ENCODE measurements at regions not wholly inside any gene's neighbourhood (a gene's known extent, or its start where the extent isn't known, plus 50 kb on each side); places are given as distances from the start of the nearest gene placed in this dataset.
"Not testable (repeated sequence)": the region's sequence is repeated elsewhere in the genome, so short reads cannot be mapped to it uniquely, and the experiment has no call there.

- CTCF ChIA-PET: no interaction called here
- H3K27me3 Mint-ChIP-seq: no peaks in the 10 kb centered on the region
These were observed 115.6 kb upstream of the DIAPH2 start for GRCh38 chrX:96569034-96569433.

GRCh38 chrX:96575011-96575410 is 109.6 kb upstream of the DIAPH2 start:
- Mint-ChIP-seq H3K27ac (no peak overlapping the region), H3K36me3 (ENCODE audit: low read depth) (no peaks in the 10 kb centered on the region), H3K4me3 (no peak overlapping the region), H3K9me3 (no peaks in the 10 kb centered on the region), H3K27me3 (no peaks in the 10 kb centered on the region), H3K4me1 (no peaks in the 10 kb centered on the region)
- DNase-seq: no peak
- CTCF ChIA-PET: no interaction called here
- POLR2A ChIA-PET: no interaction called here

More at GRCh38 chrX:96569034-96569433, 115.6 kb upstream of the DIAPH2 start:
- DNase-seq: no peak
- POLR2A ChIA-PET: no interaction called here
- H3K9me3 Mint-ChIP-seq: no peaks in the 10 kb centered on the region
- H3K4me3 Mint-ChIP-seq: no peak overlapping the region
- no peaks in the 10 kb centered on the region for H3K4me1 Mint-ChIP-seq
- H3K36me3 Mint-ChIP-seq (ENCODE audit: low read depth): no peaks in the 10 kb centered on the region
- no peak overlapping the region for H3K27ac Mint-ChIP-seq

- Mint-ChIP-seq H3K36me3 (ENCODE audit: low read depth) (no peaks in the 10 kb centered on the region), H3K27me3 (no peaks in the 10 kb centered on the region), H3K9me3 (no peaks in the 10 kb centered on the region), H3K27ac (no peak overlapping the region), H3K4me3 (no peak overlapping the region), H3K4me1 (no peaks in the 10 kb centered on the region)
- ChIA-PET POLR2A (no interaction called here), CTCF (no interaction called here)
- DNase-seq: no peak
These were observed 108.3 kb upstream of the DIAPH2 start for GRCh38 chrX:96576368-96576767.

- H3K27me3 Mint-ChIP-seq: no peaks in the 10 kb centered on the region
- no peak overlapping the region for H3K27ac Mint-ChIP-seq
- H3K9me3 Mint-ChIP-seq: no peaks in the 10 kb centered on the region
- no peaks in the 10 kb centered on the region for H3K36me3 Mint-ChIP-seq (ENCODE audit: low read depth)
- CTCF ChIA-PET: no interaction called here
- no peaks in the 10 kb centered on the region for H3K4me1 Mint-ChIP-seq
- no peak overlapping the region for H3K4me3 Mint-ChIP-seq
- POLR2A ChIA-PET: no interaction called here
- DNase-seq: no peak
These were observed 105.9 kb upstream of the DIAPH2 start for GRCh38 chrX:96578781-96579180.

GRCh38 chrX:96579252-96579651 is 105.4 kb upstream of the DIAPH2 start:
- H3K36me3 Mint-ChIP-seq (ENCODE audit: low read depth): no peaks in the 10 kb centered on the region
- no peak overlapping the region for H3K4me3 Mint-ChIP-seq
- no peak overlapping the region for H3K27ac Mint-ChIP-seq
- ChIA-PET CTCF (no interaction called here), POLR2A (no interaction called here)
- no peaks in the 10 kb centered on the region for H3K27me3 Mint-ChIP-seq
- no peaks in the 10 kb centered on the region for H3K4me1 Mint-ChIP-seq
- H3K9me3 Mint-ChIP-seq: no peaks in the 10 kb centered on the region
- no peak for DNase-seq

- H3K27me3 Mint-ChIP-seq: no peaks in the 10 kb centered on the region
- no peak overlapping the region for H3K27ac Mint-ChIP-seq
- CTCF ChIA-PET: no interaction called here
- no peak for DNase-seq
- no peaks in the 10 kb centered on the region for H3K9me3 Mint-ChIP-seq
- no peak overlapping the region for H3K4me3 Mint-ChIP-seq
- no peaks in the 10 kb centered on the region for H3K36me3 Mint-ChIP-seq (ENCODE audit: low read depth)
- POLR2A ChIA-PET: no interaction called here
- H3K4me1 Mint-ChIP-seq: no peaks in the 10 kb centered on the region
These were observed 94.2 kb upstream of the DIAPH2 start for GRCh38 chrX:96590403-96590802.

- POLR2A ChIA-PET: interaction anchor here (0.6 kb wide), 1 partner anchor 18 kb away, joined by 3 read pairs; no protein-coding TSS in a partner anchor
- H3K4me3 Mint-ChIP-seq: no peak overlapping the region
- CTCF ChIA-PET: interaction anchor here (0.6 kb wide), 1 partner anchor 25 kb away, joined by 3 read pairs; no protein-coding TSS in a partner anchor
These were observed 93.2 kb upstream of the DIAPH2 start for GRCh38 chrX:96591421-96591820.

GRCh38 chrX:96597847-96598246 is 86.8 kb upstream of the DIAPH2 start:
- H3K9me3 Mint-ChIP-seq; H3K27me3 Mint-ChIP-seq; CTCF ChIA-PET; H3K4me1 Mint-ChIP-seq; H3K36me3 Mint-ChIP-seq (ENCODE audit: low read depth); H3K27ac Mint-ChIP-seq; H3K4me3 Mint-ChIP-seq; DNase-seq; POLR2A ChIA-PET: not testable (repeated sequence)

More at GRCh38 chrX:96591421-96591820, 93.2 kb upstream of the DIAPH2 start:
- no peaks in the 10 kb centered on the region for H3K27me3 Mint-ChIP-seq
- no peaks in the 10 kb centered on the region for H3K9me3 Mint-ChIP-seq
- H3K4me1 Mint-ChIP-seq: no peaks in the 10 kb centered on the region
- no peak overlapping the region for H3K27ac Mint-ChIP-seq
- H3K36me3 Mint-ChIP-seq (ENCODE audit: low read depth): no peaks in the 10 kb centered on the region
- DNase-seq: no peak

GRCh38 chrX:96611619-96612362 is 72.9 kb upstream of the DIAPH2 start:
- POLR2A ChIA-PET: no interaction called here
- no peaks in the 10 kb centered on the region for H3K4me1 Mint-ChIP-seq
- H3K27ac Mint-ChIP-seq: no peak overlapping the region
- DNase-seq: no peak
- H3K4me3 Mint-ChIP-seq: no peak overlapping the region
- CTCF ChIA-PET: no interaction called here
- no peaks in the 10 kb centered on the region for H3K36me3 Mint-ChIP-seq (ENCODE audit: low read depth)
- H3K9me3 Mint-ChIP-seq: no peaks in the 10 kb centered on the region
- H3K27me3 Mint-ChIP-seq: no peaks in the 10 kb centered on the region

- POLR2A ChIA-PET: no interaction called here
- DNase-seq: no peak
These were observed 69.2 kb upstream of the DIAPH2 start for GRCh38 chrX:96615448-96615847.

GRCh38 chrX:96619588-96619987 is 65.1 kb upstream of the DIAPH2 start:
- no peak overlapping the region for H3K27ac Mint-ChIP-seq
- no peaks in the 10 kb centered on the region for H3K27me3 Mint-ChIP-seq
- no peak for DNase-seq
- H3K4me3 Mint-ChIP-seq: no peak overlapping the region
- ChIA-PET POLR2A (no interaction called here), CTCF (no interaction called here)
- H3K4me1 Mint-ChIP-seq: no peaks in the 10 kb centered on the region
- no peaks in the 10 kb centered on the region for H3K36me3 Mint-ChIP-seq (ENCODE audit: low read depth)
- H3K9me3 Mint-ChIP-seq: no peaks in the 10 kb centered on the region

More at GRCh38 chrX:96615448-96615847, 69.2 kb upstream of the DIAPH2 start:
- no peak overlapping the region for H3K27ac Mint-ChIP-seq
- no peaks in the 10 kb centered on the region for H3K27me3 Mint-ChIP-seq
- CTCF ChIA-PET: no interaction called here
- no peaks in the 10 kb centered on the region for H3K4me1 Mint-ChIP-seq
- no peak overlapping the region for H3K4me3 Mint-ChIP-seq
- no peaks in the 10 kb centered on the region for H3K36me3 Mint-ChIP-seq (ENCODE audit: low read depth)
- no peaks in the 10 kb centered on the region for H3K9me3 Mint-ChIP-seq

- H3K27me3 Mint-ChIP-seq: no peaks in the 10 kb centered on the region
- ChIA-PET POLR2A (no interaction called here), CTCF (no interaction called here)
- no peak overlapping the region for H3K4me3 Mint-ChIP-seq
- H3K9me3 Mint-ChIP-seq: no peaks in the 10 kb centered on the region
- H3K36me3 Mint-ChIP-seq (ENCODE audit: low read depth): no peaks in the 10 kb centered on the region
- no peaks in the 10 kb centered on the region for H3K4me1 Mint-ChIP-seq
- no peak overlapping the region for H3K27ac Mint-ChIP-seq
- no peak for DNase-seq
These were observed 62.8 kb upstream of the DIAPH2 start for GRCh38 chrX:96621811-96622210.

All from activated CD4-positive, alpha-beta memory T cell treated with anti-CD3 and anti-CD28 coated beads, Interleukin-2, amount 10 ng/mL, durations not matched to agents 7 days and 5 days (primary cell).